ENCODE measurements at regions not wholly inside any gene's neighbourhood (a gene's known extent, or its start where the extent isn't known, plus 50 kb on each side); places are given as distances from the start of the nearest gene placed in this dataset.
"Not testable (repeated sequence)": the region's sequence is repeated elsewhere in the genome, so short reads cannot be mapped to it uniquely, and the experiment has no call there.

- Histone ChIP-seq H3K9ac (ENCODE audit: insufficient read length) (no peak overlapping the region), H3K36me3 (ENCODE audit: insufficient read depth, low read length) (no peaks in the 10 kb centered on the region), H3K9me3 (ENCODE audit: low read depth, low read length) (no peaks in the 10 kb centered on the region), H3K4me3 (no peak overlapping the region), H3K27ac (no peak overlapping the region)
- DNase-seq (ENCODE audit: low read depth, low spot score) = no peak
- TF ChIP-seq EZH2 (IDR thresholded peaks at IDR 0.05) (no peak), FOXP2 (optimal IDR thresholded peaks at IDR 0.05; ENCODE audit: control extremely low read depth, extremely low read length, insufficient read depth) (no peak), POLR2AphosphoS5 (IDR thresholded peaks at IDR 0.05; ENCODE audit: borderline replicate concordance, low read depth, low read length) (no peak)
Observed at GRCh38 chr4:119980456-119980855, 86.2 kb downstream of the MAD2L1 start.

GRCh38 chr4:119977076-119977940 is 89.3 kb downstream of the MAD2L1 start:
- Histone ChIP-seq H3K36me3 (ENCODE audit: insufficient read depth, low read length) (no peaks in the 10 kb centered on the region), H3K9me3 (ENCODE audit: low read depth, low read length) (no peaks in the 10 kb centered on the region), H3K9ac (ENCODE audit: insufficient read length) (no peak overlapping the region), H3K4me3 (no peak overlapping the region), H3K27ac (no peak overlapping the region)
- TF ChIP-seq POLR2AphosphoS5 (IDR thresholded peaks at IDR 0.05; ENCODE audit: borderline replicate concordance, low read depth, low read length) (no peak), FOXP2 (optimal IDR thresholded peaks at IDR 0.05; ENCODE audit: control extremely low read depth, extremely low read length, insufficient read depth) (no peak), EZH2 (IDR thresholded peaks at IDR 0.05) (no peak)
- DNase-seq (ENCODE audit: low read depth, low spot score) = no peak

- no peak for DNase-seq (ENCODE audit: low read depth, low spot score)
- H3K36me3 ChIP-seq (ENCODE audit: insufficient read depth, low read length) = no peaks in the 10 kb centered on the region
- no peaks in the 10 kb centered on the region for H3K9me3 ChIP-seq (ENCODE audit: low read depth, low read length)
- TF ChIP-seq EZH2 (IDR thresholded peaks at IDR 0.05) (no peak), POLR2AphosphoS5 (IDR thresholded peaks at IDR 0.05; ENCODE audit: borderline replicate concordance, low read depth, low read length) (no peak)
- H3K9ac ChIP-seq (ENCODE audit: insufficient read length) = no peak overlapping the region
- H3K4me3 ChIP-seq = no peak overlapping the region
- H3K27ac ChIP-seq = no peak overlapping the region
Observed at GRCh38 chr4:119971431-119972084, 95.1 kb downstream of the MAD2L1 start.

GRCh38 chr4:119962631-119963030 is 104.0 kb downstream of the MAD2L1 start:
- Histone ChIP-seq H3K9me3 (ENCODE audit: low read depth, low read length) (no peaks in the 10 kb centered on the region), H3K36me3 (ENCODE audit: insufficient read depth, low read length) (no peaks in the 10 kb centered on the region), H3K9ac (ENCODE audit: insufficient read length) (no peak overlapping the region), H3K27ac (no peak overlapping the region), H3K4me3 (no peak overlapping the region)
- no peak for DNase-seq (ENCODE audit: low read depth, low spot score)
- TF ChIP-seq POLR2AphosphoS5 (IDR thresholded peaks at IDR 0.05; ENCODE audit: borderline replicate concordance, low read depth, low read length) = no peak
- no peak for TF ChIP-seq FOXP2 (optimal IDR thresholded peaks at IDR 0.05; ENCODE audit: control extremely low read depth, extremely low read length, insufficient read depth)
- no peak for TF ChIP-seq EZH2 (IDR thresholded peaks at IDR 0.05)

- no peak for TF ChIP-seq POLR2AphosphoS5 (IDR thresholded peaks at IDR 0.05; ENCODE audit: borderline replicate concordance, low read depth, low read length)
- no peak for TF ChIP-seq FOXP2 (optimal IDR thresholded peaks at IDR 0.05; ENCODE audit: control extremely low read depth, extremely low read length, insufficient read depth)
- no peak for TF ChIP-seq EZH2 (IDR thresholded peaks at IDR 0.05)
- no peak overlapping the region for H3K9ac ChIP-seq (ENCODE audit: insufficient read length)
Observed at GRCh38 chr4:119958983-119959382, 107.7 kb downstream of the MAD2L1 start.

GRCh38 chr4:119955256-119955655 is 111.4 kb downstream of the MAD2L1 start:
- H3K4me3 ChIP-seq = no peak overlapping the region
- DNase-seq (ENCODE audit: low read depth, low spot score) = no peak
- no peaks in the 10 kb centered on the region for H3K9me3 ChIP-seq (ENCODE audit: low read depth, low read length)
- H3K9ac ChIP-seq (ENCODE audit: insufficient read length) = no peak overlapping the region
- no peak overlapping the region for H3K27ac ChIP-seq
- no peaks in the 10 kb centered on the region for H3K36me3 ChIP-seq (ENCODE audit: insufficient read depth, low read length)
- TF ChIP-seq EZH2 (IDR thresholded peaks at IDR 0.05) (no peak), POLR2AphosphoS5 (IDR thresholded peaks at IDR 0.05; ENCODE audit: borderline replicate concordance, low read depth, low read length) (no peak), FOXP2 (optimal IDR thresholded peaks at IDR 0.05; ENCODE audit: control extremely low read depth, extremely low read length, insufficient read depth) (no peak)

More at GRCh38 chr4:119958983-119959382, 107.7 kb downstream of the MAD2L1 start:
- DNase-seq (ENCODE audit: low read depth, low spot score) = no peak
- Histone ChIP-seq H3K4me3 (no peak overlapping the region), H3K9me3 (ENCODE audit: low read depth, low read length) (no peaks in the 10 kb centered on the region), H3K27ac (no peak overlapping the region), H3K36me3 (ENCODE audit: insufficient read depth, low read length) (no peaks in the 10 kb centered on the region)

- H3K4me3 ChIP-seq; H3K9ac ChIP-seq (ENCODE audit: insufficient read length); H3K9me3 ChIP-seq (ENCODE audit: low read depth, low read length); H3K27ac ChIP-seq; DNase-seq (ENCODE audit: low read depth, low spot score); H3K36me3 ChIP-seq (ENCODE audit: insufficient read depth, low read length): not testable (repeated sequence)
Observed at GRCh38 chr4:119954487-119954886, 112.2 kb downstream of the MAD2L1 start.

GRCh38 chr4:119946359-119946758 is 120.3 kb downstream of the MAD2L1 start:
- no peaks in the 10 kb centered on the region for H3K9me3 ChIP-seq (ENCODE audit: low read depth, low read length)
- no peaks in the 10 kb centered on the region for H3K36me3 ChIP-seq (ENCODE audit: insufficient read depth, low read length)
- H3K4me3 ChIP-seq = no peak overlapping the region
- H3K9ac ChIP-seq (ENCODE audit: insufficient read length) = no peak overlapping the region
- H3K27ac ChIP-seq = no peak overlapping the region
- no peak for DNase-seq (ENCODE audit: low read depth, low spot score)
- TF ChIP-seq POLR2AphosphoS5 (IDR thresholded peaks at IDR 0.05; ENCODE audit: borderline replicate concordance, low read depth, low read length) = no peak
- TF ChIP-seq FOXP2 (optimal IDR thresholded peaks at IDR 0.05; ENCODE audit: control extremely low read depth, extremely low read length, insufficient read depth) = no peak
- no peak for TF ChIP-seq EZH2 (IDR thresholded peaks at IDR 0.05)
